Kidney (tissue), 13 donors: ENCODE measurements at regions not wholly inside any gene's neighbourhood (a gene's known extent, or its start where the extent isn't known, plus 50 kb on each side); places are given as distances from the start of the nearest gene placed in this dataset.

Experiments
- DNase-seq, 5 donors: peaks; one replicate each; pipeline ENCODE4 v3.0.0-alpha.2; 2013 to 2020
- FAIRE-seq: peaks from 2 replicates; lab custom pipeline; 2012; peaks lifted over from hg19 to GRCh38; lab: Jason Lieb, UNC
- H3K27ac ChIP-seq, 2 donors: one replicate each; pipeline ENCODE4 v1.7.0; 2013; ENCODE audit warnings: low read depth in 2 of 2, low read length in 2 of 2, inconsistent platforms in 1 of 2
- H3K27me3 ChIP-seq: one replicate; pipeline ENCODE4 v1.7.1; 2013; ENCODE audit warnings: low read length, inconsistent platforms; ENCODE audit not compliant: control insufficient read depth, insufficient read depth
- H3K36me3 ChIP-seq, 3 donors: one replicate each; pipeline versions ENCODE4 v1.7.0 to v1.7.1; 2013; ENCODE audit warnings: low read length in 3 of 3, control low read depth in 1 of 3, inconsistent platforms in 1 of 3; ENCODE audit not compliant: insufficient read depth in 3 of 3, control insufficient read depth in 2 of 3
- H3K4me1 ChIP-seq, 3 donors: one replicate each; pipeline versions ENCODE4 v1.7.0 to v1.7.1; 2013; ENCODE audit warnings: low read length in 3 of 3, inconsistent platforms in 1 of 3, low read depth in 1 of 3; ENCODE audit not compliant: control insufficient read depth in 2 of 3, insufficient read depth in 2 of 3
- H3K4me3 ChIP-seq, 3 donors: one replicate each; pipeline versions ENCODE4 v1.7.0 to v1.8.1; 2013; ENCODE audit warnings: low read length in 3 of 3, control low read depth in 1 of 3, inconsistent platforms in 1 of 3
- H3K9ac ChIP-seq, 3 donors: one replicate each; pipeline versions ENCODE4 v1.7.0 to v1.7.1; 2013; ENCODE audit warnings: low read length in 3 of 3, control low read depth in 1 of 3, inconsistent platforms in 1 of 3
- H3K9me3 ChIP-seq, 3 donors: one replicate each; pipeline versions ENCODE4 v1.7.0 to v1.7.1; 2013; ENCODE audit warnings: low read length in 3 of 3, control low read depth in 1 of 3, inconsistent platforms in 1 of 3; ENCODE audit not compliant: control insufficient read depth in 2 of 3, insufficient read depth in 1 of 3
- intact Hi-C: fragments of 100-400 bp; cut with DNase I; formaldehyde crosslinking; loops from one replicate; pipeline ENCODE4 v1.11.1; 2022
- TF ChIP-seq, protein P1 (sequence below): IDR thresholded peaks from 3 replicates; pipeline ENCODE4 v1.5.1; 2012; ENCODE audit warnings: mild to moderate bottlenecking, moderate library complexity, borderline replicate concordance; ENCODE audit not compliant: insufficient read depth; ENCODE audit errors: extremely low read depth
- donor health status: control.
- donor health status: control.
- donor health status: control.
- donor health status: control.
- donor health status: control.
- donor health status: DM: yes; HTN: yes; CAD: no.
- donor health status: Normal renal cell carcinoma (clear cell type).

DNA sequence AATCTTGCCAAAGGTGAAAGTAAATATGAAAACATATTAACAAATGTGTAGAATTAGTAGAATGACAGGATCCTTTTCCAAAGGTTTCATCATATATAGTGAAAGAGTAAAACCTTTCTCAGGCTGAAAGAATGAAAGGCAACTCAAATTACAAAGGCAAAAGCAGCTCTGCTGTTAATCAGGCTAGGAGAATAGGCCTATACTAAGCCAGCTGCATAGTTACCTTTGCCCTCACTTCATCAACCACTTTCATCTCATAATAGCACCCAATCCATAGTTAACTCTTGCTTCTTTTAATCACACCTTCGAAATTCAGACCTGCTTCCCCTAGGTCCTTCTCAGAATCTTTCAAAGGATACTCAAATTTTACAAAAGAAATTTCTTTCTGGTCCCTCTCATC is 1167.6 kb upstream of the ATXN8OS start:
- intact Hi-C loops, result no loop called here
- no peaks in the 10 kb centered on the region for H3K9me3 ChIP-seq
- no peaks in the 10 kb centered on the region for H3K4me1 ChIP-seq
- H3K27ac ChIP-seq, result no peak overlapping the region
- FAIRE-seq (no peak), DNase-seq (no peak)
- H3K27me3 ChIP-seq, result no peaks in the 10 kb centered on the region
- no peak overlapping the region for H3K9ac ChIP-seq
- no peak overlapping the region for H3K4me3 ChIP-seq
- no peaks in the 10 kb centered on the region for H3K36me3 ChIP-seq
- TF ChIP-seq, protein P1, sequence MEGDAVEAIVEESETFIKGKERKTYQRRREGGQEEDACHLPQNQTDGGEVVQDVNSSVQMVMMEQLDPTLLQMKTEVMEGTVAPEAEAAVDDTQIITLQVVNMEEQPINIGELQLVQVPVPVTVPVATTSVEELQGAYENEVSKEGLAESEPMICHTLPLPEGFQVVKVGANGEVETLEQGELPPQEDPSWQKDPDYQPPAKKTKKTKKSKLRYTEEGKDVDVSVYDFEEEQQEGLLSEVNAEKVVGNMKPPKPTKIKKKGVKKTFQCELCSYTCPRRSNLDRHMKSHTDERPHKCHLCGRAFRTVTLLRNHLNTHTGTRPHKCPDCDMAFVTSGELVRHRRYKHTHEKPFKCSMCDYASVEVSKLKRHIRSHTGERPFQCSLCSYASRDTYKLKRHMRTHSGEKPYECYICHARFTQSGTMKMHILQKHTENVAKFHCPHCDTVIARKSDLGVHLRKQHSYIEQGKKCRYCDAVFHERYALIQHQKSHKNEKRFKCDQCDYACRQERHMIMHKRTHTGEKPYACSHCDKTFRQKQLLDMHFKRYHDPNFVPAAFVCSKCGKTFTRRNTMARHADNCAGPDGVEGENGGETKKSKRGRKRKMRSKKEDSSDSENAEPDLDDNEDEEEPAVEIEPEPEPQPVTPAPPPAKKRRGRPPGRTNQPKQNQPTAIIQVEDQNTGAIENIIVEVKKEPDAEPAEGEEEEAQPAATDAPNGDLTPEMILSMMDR, result no peak

DNA sequence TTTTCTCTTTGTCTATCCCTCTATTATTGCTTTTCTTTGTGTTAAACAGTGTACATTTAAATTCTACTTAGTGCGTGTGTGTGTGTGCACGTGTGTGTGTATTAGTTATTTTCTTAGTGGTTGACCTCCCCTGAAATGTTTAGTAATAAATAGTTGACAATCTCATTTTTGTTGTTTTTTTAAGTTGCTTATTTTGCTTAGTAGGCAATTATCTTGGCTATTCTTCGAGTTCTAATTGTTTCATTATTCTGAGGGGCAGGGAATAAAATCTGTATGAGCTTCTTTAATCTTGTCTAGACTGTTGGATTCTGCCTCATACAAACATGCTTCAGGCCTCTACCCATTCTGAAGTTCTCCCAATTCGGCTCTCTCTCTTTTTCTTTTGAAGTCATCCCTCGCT is 1169.0 kb upstream of the ATXN8OS start:
- FAIRE-seq, result no peak
- Histone ChIP-seq H3K9ac (no peak overlapping the region), H3K27ac (no peak overlapping the region), H3K27me3 (no peaks in the 10 kb centered on the region), H3K9me3 (no peaks in the 10 kb centered on the region), H3K4me1 (no peaks in the 10 kb centered on the region), H3K4me3 (no peak overlapping the region), H3K36me3 (no peaks in the 10 kb centered on the region)
- intact Hi-C loops, result no loop called here
- no peak for DNase-seq
- TF ChIP-seq, protein P1, result no peak

DNA sequence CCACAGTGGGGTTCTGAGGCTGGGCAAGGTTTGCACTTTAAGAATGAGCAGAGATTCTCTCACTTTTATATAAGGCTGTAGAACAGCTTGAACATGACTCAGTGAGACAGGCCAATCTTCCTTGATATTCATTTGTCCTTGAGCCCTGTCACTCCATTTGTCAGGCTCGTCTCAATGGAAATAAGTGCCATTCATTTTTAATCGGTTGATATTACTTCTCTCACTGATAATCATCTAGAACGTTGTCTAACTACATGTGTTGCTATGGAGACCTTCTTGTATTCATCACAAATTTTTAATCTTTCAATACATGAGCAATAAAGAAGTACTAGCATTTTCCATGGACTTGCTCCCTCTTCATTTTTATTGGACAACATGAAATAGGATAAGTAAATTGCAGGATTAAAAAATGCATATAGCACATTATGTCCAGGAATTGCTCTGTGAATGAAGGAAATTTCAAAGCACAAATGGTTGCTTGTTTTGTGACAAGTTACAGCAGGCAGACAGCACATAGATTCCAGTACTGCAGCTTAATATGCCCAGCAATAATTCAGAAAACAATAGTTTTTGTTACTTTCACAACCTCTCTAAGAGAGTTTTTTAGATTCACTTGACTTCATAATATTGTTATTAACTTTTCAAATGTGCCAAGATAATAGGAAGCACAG is 1178.4 kb upstream of the ATXN8OS start:
- TF ChIP-seq, protein P1, result no peak
- H3K9ac ChIP-seq, result no peak overlapping the region
- DNase-seq (no peak), FAIRE-seq (no peak)
- H3K27ac ChIP-seq, result no peak overlapping the region
- no peaks in the 10 kb centered on the region for H3K9me3 ChIP-seq
- H3K4me3 ChIP-seq, result no peak overlapping the region
- H3K27me3 ChIP-seq, result no peaks in the 10 kb centered on the region
- H3K4me1 ChIP-seq, result no peaks in the 10 kb centered on the region
- no peaks in the 10 kb centered on the region for H3K36me3 ChIP-seq
- intact Hi-C loops, result no loop called here
